HG03095 (cell line): ENCODE measurements at regions not wholly inside any gene's neighbourhood (a gene's known extent, or its start where the extent isn't known, plus 50 kb on each side); places are given as distances from the start of the nearest gene placed in this dataset.
"Not testable (repeated sequence)": the region's sequence is repeated elsewhere in the genome, so short reads cannot be mapped to it uniquely, and the experiment has no call there.

Experiments
- ATAC-seq: cut with Tn5 transposase; IDR thresholded peaks from one replicate; pipeline ENCODE4 v1.9.1; 2021; ENCODE audit warnings: moderate library complexity; ENCODE audit not compliant: unreplicated experiment

GRCh38 chr14:37650356-37651037 is 55.1 kb downstream of the TTC6 start:
- no peak for ATAC-seq

- no peak for ATAC-seq
These were observed 56.6 kb downstream of the TTC6 start for GRCh38 chr14:37652042-37652441.

- ATAC-seq, result no peak
These were observed 60.0 kb downstream of the TTC6 start for GRCh38 chr14:37655418-37655817.

- no peak for ATAC-seq
These were observed 62.7 kb downstream of the TTC6 start for GRCh38 chr14:37658156-37658555.

GRCh38 chr14:37663498-37663897 is 68.1 kb downstream of the TTC6 start:
- no peak for ATAC-seq

- ATAC-seq, result no peak
These were observed 70.0 kb downstream of the TTC6 start for GRCh38 chr14:37665479-37665878.

- no peak for ATAC-seq
These were observed 70.5 kb downstream of the TTC6 start for GRCh38 chr14:37665951-37666350.

GRCh38 chr14:37668646-37669045 is 73.2 kb downstream of the TTC6 start:
- no peak for ATAC-seq

GRCh38 chr14:37669242-37669641 is 73.8 kb downstream of the TTC6 start:
- no peak for ATAC-seq

- no peak for ATAC-seq
These were observed 78.0 kb downstream of the TTC6 start for GRCh38 chr14:37673439-37673838.

GRCh38 chr14:37678916-37679315 is 83.5 kb downstream of the TTC6 start:
- no peak for ATAC-seq

- no peak for ATAC-seq
These were observed 86.1 kb downstream of the TTC6 start for GRCh38 chr14:37681486-37681885.

GRCh38 chr14:37692680-37693079 is 97.3 kb downstream of the TTC6 start:
- not testable (repeated sequence) for ATAC-seq

GRCh38 chr14:37693420-37693819 is 98.0 kb downstream of the TTC6 start:
- ATAC-seq, result not testable (repeated sequence)

GRCh38 chr14:37695866-37696265 is 100.4 kb downstream of the TTC6 start:
- ATAC-seq, result no peak

GRCh38 chr14:37697489-37698121 is 102.2 kb downstream of the TTC6 start:
- ATAC-seq, result no peak

GRCh38 chr14:37698840-37699777 is 103.7 kb downstream of the TTC6 start:
- no peak for ATAC-seq

GRCh38 chr14:37707716-37708115 is 112.3 kb downstream of the TTC6 start:
- no peak for ATAC-seq

- no peak for ATAC-seq
These were observed 113.1 kb downstream of the TTC6 start for GRCh38 chr14:37708481-37708880.

- no peak for ATAC-seq
These were observed 114.2 kb downstream of the TTC6 start for GRCh38 chr14:37709419-37710195.

GRCh38 chr14:37711356-37711830 is 116.0 kb downstream of the TTC6 start:
- ATAC-seq, result no peak
